ENCODE measurements at regions not wholly inside any gene's neighbourhood (a gene's known extent, or its start where the extent isn't known, plus 50 kb on each side); places are given as distances from the start of the nearest gene placed in this dataset.

GRCh38 chr4:17301869-17302268 lies 210.0 kb downstream of the QDPR start:
- TF ChIP-seq, protein P1, sequence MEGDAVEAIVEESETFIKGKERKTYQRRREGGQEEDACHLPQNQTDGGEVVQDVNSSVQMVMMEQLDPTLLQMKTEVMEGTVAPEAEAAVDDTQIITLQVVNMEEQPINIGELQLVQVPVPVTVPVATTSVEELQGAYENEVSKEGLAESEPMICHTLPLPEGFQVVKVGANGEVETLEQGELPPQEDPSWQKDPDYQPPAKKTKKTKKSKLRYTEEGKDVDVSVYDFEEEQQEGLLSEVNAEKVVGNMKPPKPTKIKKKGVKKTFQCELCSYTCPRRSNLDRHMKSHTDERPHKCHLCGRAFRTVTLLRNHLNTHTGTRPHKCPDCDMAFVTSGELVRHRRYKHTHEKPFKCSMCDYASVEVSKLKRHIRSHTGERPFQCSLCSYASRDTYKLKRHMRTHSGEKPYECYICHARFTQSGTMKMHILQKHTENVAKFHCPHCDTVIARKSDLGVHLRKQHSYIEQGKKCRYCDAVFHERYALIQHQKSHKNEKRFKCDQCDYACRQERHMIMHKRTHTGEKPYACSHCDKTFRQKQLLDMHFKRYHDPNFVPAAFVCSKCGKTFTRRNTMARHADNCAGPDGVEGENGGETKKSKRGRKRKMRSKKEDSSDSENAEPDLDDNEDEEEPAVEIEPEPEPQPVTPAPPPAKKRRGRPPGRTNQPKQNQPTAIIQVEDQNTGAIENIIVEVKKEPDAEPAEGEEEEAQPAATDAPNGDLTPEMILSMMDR (IDR thresholded peaks at IDR 0.05): no peak
- TF ChIP-seq EZH2 (IDR thresholded peaks at IDR 0.05) (no peak), EZH2phosphoT487 (IDR thresholded peaks at IDR 0.05) (no peak)

Data from neural progenitor cell (in vitro differentiated cells).